Ecto neural progenitor cell (in vitro differentiated cells): ENCODE measurements at regions not wholly inside any gene's neighbourhood (a gene's known extent, or its start where the extent isn't known, plus 50 kb on each side); places are given as distances from the start of the nearest gene placed in this dataset.
A peak's percentile ranks its signal among the peaks of the same experiment; 100 is the strongest.

Experiments
- DNase-seq: peaks from one replicate; pipeline ENCODE4 v3.0.0-alpha.2; 2018; ENCODE audit warnings: low spot score

- no peak for DNase-seq
Observed at GRCh38 chrX:15983034-15983433, 128.4 kb upstream of the AP1S2 start.

- DNase-seq, result no peak
Observed at GRCh38 chrX:15977644-15978043, 123.0 kb upstream of the AP1S2 start.

GRCh38 chrX:15976396-15976795 is 121.8 kb upstream of the AP1S2 start:
- DNase-seq, result no peak

- no peak for DNase-seq
Observed at GRCh38 chrX:15973946-15974345, 119.3 kb upstream of the AP1S2 start.

GRCh38 chrX:15973299-15973698 is 118.7 kb upstream of the AP1S2 start:
- peak; percentile 49 for DNase-seq

GRCh38 chrX:15971696-15972095 is 117.1 kb upstream of the AP1S2 start:
- no peak for DNase-seq

GRCh38 chrX:15963858-15964257 is 109.2 kb upstream of the AP1S2 start:
- DNase-seq, result no peak

GRCh38 chrX:15960237-15960636 is 105.6 kb upstream of the AP1S2 start:
- no peak for DNase-seq

GRCh38 chrX:15956681-15957080 is 102.1 kb upstream of the AP1S2 start:
- peak; percentile 57 for DNase-seq

GRCh38 chrX:15953801-15954200 is 99.2 kb upstream of the AP1S2 start:
- DNase-seq, result no peak

GRCh38 chrX:15952212-15952611 is 97.6 kb upstream of the AP1S2 start:
- DNase-seq, result no peak

GRCh38 chrX:15948318-15948660 is 93.7 kb upstream of the AP1S2 start:
- no peak for DNase-seq

GRCh38 chrX:15947648-15948317 is 93.2 kb upstream of the AP1S2 start:
- peak; percentile 56 for DNase-seq

- DNase-seq, result no peak
Observed at GRCh38 chrX:15946783-15947580, 92.4 kb upstream of the AP1S2 start.

- no peak for DNase-seq
Observed at GRCh38 chrX:15943391-15943790, 88.8 kb upstream of the AP1S2 start.

- DNase-seq, result no peak
Observed at GRCh38 chrX:15942307-15942706, 87.7 kb upstream of the AP1S2 start.

- DNase-seq, result no peak
Observed at GRCh38 chrX:15939737-15940136, 85.1 kb upstream of the AP1S2 start.

GRCh38 chrX:15938072-15938471 is 83.5 kb upstream of the AP1S2 start:
- no peak for DNase-seq

- no peak for DNase-seq
Observed at GRCh38 chrX:15931362-15931761, 76.7 kb upstream of the AP1S2 start.

- DNase-seq, result no peak
Observed at GRCh38 chrX:15930585-15930984, 76.0 kb upstream of the AP1S2 start.

GRCh38 chrX:15929194-15929593 is 74.6 kb upstream of the AP1S2 start:
- DNase-seq, result no peak

- no peak for DNase-seq
Observed at GRCh38 chrX:15926622-15927021, 72.0 kb upstream of the AP1S2 start.

GRCh38 chrX:15918003-15918402 is 63.4 kb upstream of the AP1S2 start:
- DNase-seq, result no peak

- no peak for DNase-seq
Observed at GRCh38 chrX:15916704-15917084, 62.1 kb upstream of the AP1S2 start.
